ENCODE measurements at regions not wholly inside any gene's neighbourhood (a gene's known extent, or its start where the extent isn't known, plus 50 kb on each side); places are given as distances from the start of the nearest gene placed in this dataset.

DNA sequence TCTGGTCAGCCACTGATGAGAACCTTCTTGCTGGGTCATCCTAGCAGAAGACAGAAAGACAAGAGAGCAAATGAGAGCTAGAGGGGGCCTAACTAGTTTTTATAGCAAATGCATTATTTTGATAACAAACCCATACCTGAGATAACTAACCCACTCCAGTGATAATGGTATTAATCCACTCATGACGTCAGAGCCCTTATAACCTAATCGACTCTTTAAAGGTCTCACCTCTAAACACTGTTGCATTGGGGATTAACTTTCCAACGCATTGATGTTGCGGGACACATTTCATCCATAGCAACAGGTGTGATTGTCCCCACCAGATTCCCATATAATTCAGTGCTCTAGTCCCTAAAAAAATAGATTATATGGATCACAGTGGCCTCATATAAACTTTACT is 312.1 kb downstream of the HTR1B start:
- Histone ChIP-seq H3K9ac (ENCODE audit: low read length) (no peak overlapping the region), H2AFZ (ENCODE audit: low read depth, low read length, poor library complexity, severe bottlenecking) (no peak overlapping the region), H3K36me3 (ENCODE audit: control insufficient read depth in 1 of 2, insufficient read depth in 2 of 2, low read length in 2 of 2) (no peaks in the 10 kb centered on the region), H3K9me3 (ENCODE audit: control insufficient read depth in 1 of 2, insufficient read depth in 1 of 2, low read depth in 1 of 2, low read length in 2 of 2) (no peaks in the 10 kb centered on the region), H3K4me2 (ENCODE audit: low read length) (no peak overlapping the region), H3K9me2 (ENCODE audit: insufficient read depth) (0 out of 2 replicates have a peak, but pooled peaks cover 3% of the 10 kb centered on the region), H3K4me3 (replicated peaks in 1 of 2; ENCODE audit: low read depth in 1 of 2, low read length in 2 of 2) (no peak overlapping the region), H3K27me3 (ENCODE audit: insufficient read depth, low read length) (no peaks in the 10 kb centered on the region), H3K4me1 (ENCODE audit: control insufficient read depth in 1 of 2, insufficient read depth in 2 of 2, low read length in 2 of 2) (no peaks in the 10 kb centered on the region), H4K20me1 (ENCODE audit: insufficient read depth) (no peaks in the 10 kb centered on the region), H3K27ac (ENCODE audit: low read depth, low read length) (no peak overlapping the region), H3K79me2 (ENCODE audit: insufficient read depth, low read length) (no peaks in the 10 kb centered on the region)
- ChIA-PET RAD21 (ENCODE audit: low non-redundant PET in 1 of 2, low total read pairs in 2 of 2, uncharacterized antibody in 2 of 2, unreplicated experiment in 2 of 2) (no interaction called here), CTCF (no interaction called here), POLR2A (no interaction called here)
- no peak for ATAC-seq
- no TSS peak for BruUV-seq (replicated peaks)
- TF ChIP-seq, protein P1, sequence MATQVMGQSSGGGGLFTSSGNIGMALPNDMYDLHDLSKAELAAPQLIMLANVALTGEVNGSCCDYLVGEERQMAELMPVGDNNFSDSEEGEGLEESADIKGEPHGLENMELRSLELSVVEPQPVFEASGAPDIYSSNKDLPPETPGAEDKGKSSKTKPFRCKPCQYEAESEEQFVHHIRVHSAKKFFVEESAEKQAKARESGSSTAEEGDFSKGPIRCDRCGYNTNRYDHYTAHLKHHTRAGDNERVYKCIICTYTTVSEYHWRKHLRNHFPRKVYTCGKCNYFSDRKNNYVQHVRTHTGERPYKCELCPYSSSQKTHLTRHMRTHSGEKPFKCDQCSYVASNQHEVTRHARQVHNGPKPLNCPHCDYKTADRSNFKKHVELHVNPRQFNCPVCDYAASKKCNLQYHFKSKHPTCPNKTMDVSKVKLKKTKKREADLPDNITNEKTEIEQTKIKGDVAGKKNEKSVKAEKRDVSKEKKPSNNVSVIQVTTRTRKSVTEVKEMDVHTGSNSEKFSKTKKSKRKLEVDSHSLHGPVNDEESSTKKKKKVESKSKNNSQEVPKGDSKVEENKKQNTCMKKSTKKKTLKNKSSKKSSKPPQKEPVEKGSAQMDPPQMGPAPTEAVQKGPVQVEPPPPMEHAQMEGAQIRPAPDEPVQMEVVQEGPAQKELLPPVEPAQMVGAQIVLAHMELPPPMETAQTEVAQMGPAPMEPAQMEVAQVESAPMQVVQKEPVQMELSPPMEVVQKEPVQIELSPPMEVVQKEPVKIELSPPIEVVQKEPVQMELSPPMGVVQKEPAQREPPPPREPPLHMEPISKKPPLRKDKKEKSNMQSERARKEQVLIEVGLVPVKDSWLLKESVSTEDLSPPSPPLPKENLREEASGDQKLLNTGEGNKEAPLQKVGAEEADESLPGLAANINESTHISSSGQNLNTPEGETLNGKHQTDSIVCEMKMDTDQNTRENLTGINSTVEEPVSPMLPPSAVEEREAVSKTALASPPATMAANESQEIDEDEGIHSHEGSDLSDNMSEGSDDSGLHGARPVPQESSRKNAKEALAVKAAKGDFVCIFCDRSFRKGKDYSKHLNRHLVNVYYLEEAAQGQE (IDR thresholded peaks at IDR 0.05; ENCODE audit: low read depth): no peak
- TF ChIP-seq YY1 (IDR thresholded peaks at IDR 0.05; ENCODE audit: extremely low read depth, insufficient replicate concordance, low read depth, low read length) (no peak), CEBPB (IDR thresholded peaks at IDR 0.05; ENCODE audit: low read depth) (no peak)
- TF ChIP-seq, protein P2, sequence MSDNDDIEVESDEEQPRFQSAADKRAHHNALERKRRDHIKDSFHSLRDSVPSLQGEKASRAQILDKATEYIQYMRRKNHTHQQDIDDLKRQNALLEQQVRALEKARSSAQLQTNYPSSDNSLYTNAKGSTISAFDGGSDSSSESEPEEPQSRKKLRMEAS (IDR thresholded peaks at IDR 0.05): no peak
- TF ChIP-seq, protein P3, sequence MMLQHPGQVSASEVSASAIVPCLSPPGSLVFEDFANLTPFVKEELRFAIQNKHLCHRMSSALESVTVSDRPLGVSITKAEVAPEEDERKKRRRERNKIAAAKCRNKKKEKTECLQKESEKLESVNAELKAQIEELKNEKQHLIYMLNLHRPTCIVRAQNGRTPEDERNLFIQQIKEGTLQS (IDR thresholded peaks at IDR 0.05): no peak
- no peak for DNase-seq (ENCODE audit: low read depth, low spot score)
- intact Hi-C loops (cut with micrococcal nuclease): no loop called here

DNA sequence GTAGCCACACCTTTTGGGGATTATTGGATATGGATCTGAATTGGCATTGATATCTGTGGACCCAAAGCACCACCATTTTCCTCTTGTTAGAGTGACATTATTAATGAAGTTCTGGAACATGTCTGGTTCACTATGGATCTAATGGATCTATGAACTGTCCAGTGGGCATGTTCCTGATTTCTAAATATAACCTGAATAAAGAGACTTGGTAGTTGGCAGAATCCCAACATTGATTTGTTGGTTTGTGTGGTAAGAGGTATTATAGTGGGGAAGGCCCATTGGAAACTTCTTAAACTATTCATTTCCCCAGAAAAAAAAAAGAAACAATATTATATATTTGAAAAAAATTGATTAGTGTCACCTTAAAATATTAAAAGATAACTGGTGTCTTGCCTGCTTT is 312.6 kb downstream of the HTR1B start:
- RAD21 ChIA-PET (ENCODE audit: low non-redundant PET in 1 of 2, low total read pairs in 2 of 2, uncharacterized antibody in 2 of 2, unreplicated experiment in 2 of 2): no interaction called here
- H3K27ac ChIP-seq (ENCODE audit: low read depth, low read length): no peak overlapping the region
- H3K27me3 ChIP-seq (ENCODE audit: insufficient read depth, low read length): no peaks in the 10 kb centered on the region
- H3K4me2 ChIP-seq (ENCODE audit: low read length): no peak overlapping the region
- POLR2A ChIA-PET: no interaction called here
- H3K9ac ChIP-seq (ENCODE audit: low read length): no peak overlapping the region
- no peaks in the 10 kb centered on the region for H3K9me3 ChIP-seq (ENCODE audit: control insufficient read depth in 1 of 2, insufficient read depth in 1 of 2, low read depth in 1 of 2, low read length in 2 of 2)
- no peak overlapping the region for H3K4me3 ChIP-seq (replicated peaks in 1 of 2; ENCODE audit: low read depth in 1 of 2, low read length in 2 of 2)
- H3K4me1 ChIP-seq (ENCODE audit: control insufficient read depth in 1 of 2, insufficient read depth in 2 of 2, low read length in 2 of 2): no peaks in the 10 kb centered on the region
- ATAC-seq (no peak), DNase-seq (ENCODE audit: low read depth, low spot score) (no peak)
- H3K36me3 ChIP-seq (ENCODE audit: control insufficient read depth in 1 of 2, insufficient read depth in 2 of 2, low read length in 2 of 2): no peaks in the 10 kb centered on the region
- H3K79me2 ChIP-seq (ENCODE audit: insufficient read depth, low read length): no peaks in the 10 kb centered on the region
- intact Hi-C loops (cut with micrococcal nuclease): no loop called here
- no peaks in the 10 kb centered on the region for H4K20me1 ChIP-seq (ENCODE audit: insufficient read depth)
- no peak overlapping the region for H2AFZ ChIP-seq (ENCODE audit: low read depth, low read length, poor library complexity, severe bottlenecking)
- CTCF ChIA-PET: no interaction called here
- BruUV-seq (replicated peaks): no TSS peak
- 0 out of 2 replicates have a peak, but pooled peaks cover 3% of the 10 kb centered on the region for H3K9me2 ChIP-seq (ENCODE audit: insufficient read depth)
- TF ChIP-seq, protein P2 (IDR thresholded peaks at IDR 0.05): no peak
- no peak for TF ChIP-seq EZH2 (IDR thresholded peaks at IDR 0.05)
- TF ChIP-seq RAD21 (IDR thresholded peaks at IDR 0.05; ENCODE audit: low read depth): no peak
- TF ChIP-seq CBX3 (IDR thresholded peaks at IDR 0.05; ENCODE audit: low read depth): no peak
- TF ChIP-seq, protein P1 (IDR thresholded peaks at IDR 0.05; ENCODE audit: low read depth): no peak
- no peak for TF ChIP-seq JUND (IDR thresholded peaks at IDR 0.05)
- no peak for TF ChIP-seq CEBPB (IDR thresholded peaks at IDR 0.05; ENCODE audit: low read depth)
- TF ChIP-seq EZH2phosphoT487 (IDR thresholded peaks at IDR 0.05; ENCODE audit: borderline replicate concordance): no peak
- TF ChIP-seq POLR2A (IDR thresholded peaks at IDR 0.05; ENCODE audit: borderline replicate concordance, extremely low read depth, insufficient read depth, insufficient read length): no peak
- no peak for TF ChIP-seq YY1 (IDR thresholded peaks at IDR 0.05; ENCODE audit: extremely low read depth, insufficient replicate concordance, low read depth, low read length)
- TF ChIP-seq SP1 (IDR thresholded peaks at IDR 0.05; ENCODE audit: low read depth): no peak
- TF ChIP-seq SRF (IDR thresholded peaks at IDR 0.05; ENCODE audit: low read depth): no peak
- TF ChIP-seq POLR2AphosphoS5 (IDR thresholded peaks at IDR 0.05; ENCODE audit: low read depth, low read length): no peak
